ENCODE measurements at regions not wholly inside any gene's neighbourhood (a gene's known extent, or its start where the extent isn't known, plus 50 kb on each side); places are given as distances from the start of the nearest gene placed in this dataset.

GRCh38 chr9:28329323-28329722 lies 756.0 kb upstream of the C9orf72 start:
- no peak for DNase-seq (ENCODE audit: low spot score)

DNA sequence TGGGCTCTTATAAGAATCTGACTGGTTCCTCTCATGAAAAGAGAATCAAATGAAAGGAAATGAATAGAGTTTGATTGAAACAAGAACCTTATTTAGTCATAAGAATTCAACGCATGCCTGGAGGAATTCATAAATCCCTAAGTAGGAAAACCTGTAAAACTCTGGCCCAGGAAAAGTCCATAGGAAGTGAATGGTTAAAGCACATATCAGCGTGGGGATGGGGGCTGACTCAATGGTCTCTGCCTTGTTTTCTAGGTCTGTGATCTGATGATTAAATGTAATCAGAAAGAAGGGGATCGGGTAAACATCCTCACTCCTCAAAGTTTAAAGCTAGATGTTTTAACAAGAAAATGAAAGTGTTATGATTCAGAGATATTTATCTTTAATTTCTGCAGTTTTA lies 759.4 kb upstream of the C9orf72 start:
- DNase-seq (ENCODE audit: low spot score): no peak

DNA sequence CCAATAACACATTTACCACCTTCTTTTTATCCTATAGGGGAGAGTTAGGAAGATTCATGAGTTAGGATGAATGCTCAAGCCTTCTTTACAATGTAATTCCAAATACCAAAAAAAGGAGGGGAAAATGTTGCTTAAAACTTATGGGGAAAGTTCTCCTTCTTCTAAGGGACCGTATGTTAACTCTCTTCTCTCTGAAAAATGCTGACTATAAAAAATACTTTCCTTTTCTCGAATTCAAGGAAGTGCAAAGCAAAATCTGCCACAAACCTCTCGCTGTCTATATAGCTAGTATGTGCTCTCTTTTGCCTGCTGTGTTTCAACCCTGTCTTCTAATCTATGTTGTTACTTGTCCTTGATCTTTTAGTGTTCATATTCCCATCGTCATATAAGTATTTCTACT lies 768.6 kb upstream of the C9orf72 start:
- DNase-seq (ENCODE audit: low spot score): no peak

GRCh38 chr9:28342815-28343338 lies 769.6 kb upstream of the C9orf72 start:
- DNase-seq (ENCODE audit: low spot score): no peak

DNA sequence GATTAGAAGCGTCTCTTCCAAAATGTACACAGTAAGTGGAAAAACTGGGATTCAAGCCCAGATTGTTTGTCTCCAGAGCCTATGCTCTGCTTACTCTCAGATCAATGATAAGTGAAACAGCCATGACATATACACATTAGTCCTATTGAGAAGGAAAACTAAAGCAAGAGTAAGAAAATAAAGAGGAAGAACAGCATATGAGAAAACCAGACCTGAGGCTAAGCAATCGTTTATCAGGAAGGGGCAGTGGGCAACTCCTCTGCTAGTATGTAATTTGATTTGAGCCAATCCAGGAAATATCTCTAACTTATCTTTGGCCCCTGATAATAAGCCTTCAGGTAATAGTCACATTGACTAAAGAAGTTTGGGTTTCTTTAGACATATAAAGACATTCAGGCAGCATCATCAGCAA lies 789.9 kb upstream of the C9orf72 start:
- DNase-seq (ENCODE audit: low spot score): no peak

DNA sequence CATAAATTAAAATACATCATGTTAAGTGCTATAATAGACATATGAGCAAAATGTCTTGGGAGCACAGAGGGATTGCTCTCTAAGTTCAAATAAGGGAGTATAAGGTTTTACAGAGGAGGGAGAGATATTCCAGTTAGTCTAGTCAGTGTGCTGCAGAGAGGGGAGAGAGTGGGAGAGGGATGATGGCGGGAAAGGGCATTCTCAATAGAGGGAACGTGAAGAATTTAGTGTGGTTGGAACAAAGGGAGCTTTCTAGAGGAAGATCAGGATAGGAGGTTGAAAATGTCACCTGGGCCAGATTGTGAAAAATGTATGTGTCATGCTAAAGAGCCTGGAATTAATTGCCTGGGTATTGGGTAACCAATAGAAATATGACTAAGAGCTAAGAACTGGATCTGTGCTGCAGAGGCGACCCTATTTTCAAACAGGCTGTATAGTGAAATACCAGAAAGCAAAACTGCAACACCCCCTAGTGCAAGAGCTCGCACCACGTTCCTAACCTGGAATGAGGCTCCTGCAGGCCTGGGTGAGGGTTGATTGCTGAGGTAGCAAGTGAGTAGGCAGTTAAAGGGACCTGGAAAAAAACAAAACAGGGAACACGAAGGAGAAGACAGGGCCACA lies 791.8 kb upstream of the C9orf72 start:
- no peak for DNase-seq (ENCODE audit: low spot score)

DNA sequence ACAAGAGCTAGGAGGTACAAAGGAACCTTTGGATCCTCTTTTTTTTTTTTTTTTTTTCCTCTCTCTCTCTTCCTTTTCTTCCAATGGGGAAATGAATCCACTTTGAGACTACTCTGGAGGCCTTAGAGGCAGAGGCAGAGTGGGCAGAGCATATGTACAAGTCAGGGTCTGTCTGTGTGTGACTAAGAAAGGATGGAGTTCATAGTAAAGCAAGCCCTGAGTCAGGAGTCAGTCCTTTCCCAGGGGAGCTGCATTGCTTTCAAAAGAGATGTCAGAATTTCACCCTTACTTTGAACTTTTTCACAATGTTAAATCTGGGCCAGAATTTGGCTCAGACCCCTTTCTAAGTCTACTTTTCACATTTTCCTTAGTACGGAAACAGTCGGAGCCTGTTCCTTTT lies 792.4 kb upstream of the C9orf72 start:
- no peak for DNase-seq (ENCODE audit: low spot score)

GRCh38 chr9:28378231-28378630 lies 805.0 kb upstream of the C9orf72 start:
- DNase-seq (ENCODE audit: low spot score): no peak

GRCh38 chr9:28379082-28379481 lies 805.8 kb upstream of the C9orf72 start:
- DNase-seq (ENCODE audit: low spot score): no peak

DNA sequence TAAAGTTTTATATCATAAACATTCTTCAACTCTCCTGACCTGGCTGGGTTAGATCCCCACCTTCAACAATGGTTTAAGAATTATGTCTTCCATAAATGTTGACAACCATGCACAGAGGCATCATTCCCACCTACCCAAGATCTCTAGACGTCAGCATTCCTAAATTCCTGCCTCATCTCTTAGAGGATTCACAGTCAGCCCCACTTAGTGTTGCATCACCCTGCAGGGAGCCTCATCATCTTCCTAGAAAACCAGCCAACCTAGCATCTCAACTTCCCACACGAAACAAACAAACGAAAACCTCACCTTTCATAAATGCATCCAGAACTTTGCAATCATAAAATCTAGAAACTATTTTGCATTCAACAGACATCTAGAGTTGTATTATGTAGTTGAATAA lies 816.1 kb upstream of the C9orf72 start:
- DNase-seq (ENCODE audit: low spot score): no peak

DNA sequence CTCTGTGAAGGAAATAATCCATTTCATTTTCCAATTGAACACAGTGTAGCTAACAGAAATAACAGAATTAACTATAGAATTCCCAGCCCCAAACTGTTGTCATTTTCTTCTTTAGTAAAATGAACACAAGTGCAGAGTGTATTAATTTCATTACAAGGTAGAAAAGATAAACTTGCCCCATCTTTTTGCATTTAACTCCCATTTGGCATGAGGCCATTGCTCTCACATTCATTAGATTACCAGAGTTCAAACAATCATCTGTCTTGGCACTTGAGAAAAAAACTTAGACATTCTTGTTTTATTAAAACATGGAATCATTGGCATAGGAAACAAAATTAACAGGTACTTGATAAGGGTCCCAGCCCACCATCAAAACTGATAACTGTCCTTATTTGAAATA lies 821.5 kb upstream of the C9orf72 start:
- DNase-seq (ENCODE audit: low spot score): no peak

DNA sequence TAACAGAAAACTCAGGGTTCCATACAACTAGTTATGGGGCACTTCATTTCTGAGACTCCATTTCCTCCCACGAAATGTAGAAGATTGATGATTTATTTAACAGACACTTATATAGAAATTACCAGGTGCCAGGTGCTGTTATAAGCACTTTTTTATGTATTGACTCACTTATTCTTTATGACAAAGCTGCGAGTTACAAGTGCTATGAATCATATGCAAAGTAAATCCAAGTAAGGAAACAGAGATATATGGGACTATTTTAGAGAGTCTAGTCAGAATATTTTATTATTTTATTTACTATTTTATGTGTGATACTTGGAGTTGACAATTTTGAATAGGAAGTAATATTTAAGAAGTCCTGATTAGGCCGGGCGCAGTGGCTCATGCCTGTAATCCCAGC lies 822.8 kb upstream of the C9orf72 start:
- no peak for DNase-seq (ENCODE audit: low spot score)

- no peak for DNase-seq (ENCODE audit: low spot score)
Observed at GRCh38 chr9:28407351-28407750, 834.1 kb upstream of the C9orf72 start.

DNA sequence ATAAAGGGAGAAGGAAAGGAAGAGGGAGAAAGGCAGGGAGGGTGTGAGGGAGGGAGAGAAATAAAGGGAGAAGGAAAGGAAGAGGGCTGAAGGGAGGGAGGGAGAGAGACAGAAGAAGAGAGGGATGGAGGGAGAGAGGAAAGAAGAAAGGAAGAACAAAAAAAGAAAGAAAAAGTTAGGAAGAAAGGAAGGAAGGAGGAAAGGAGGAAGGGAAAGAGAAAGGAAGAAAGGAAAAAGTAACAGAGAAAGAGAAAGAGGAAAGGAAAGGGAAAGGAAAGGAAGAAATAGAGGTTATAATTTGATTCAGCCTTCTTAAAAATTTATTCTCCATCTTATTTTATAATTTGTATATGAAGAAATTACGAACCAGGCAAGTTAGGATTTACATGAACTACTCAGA lies 836.6 kb upstream of the C9orf72 start:
- DNase-seq (ENCODE audit: low spot score): no peak

GRCh38 chr9:28410411-28410810 lies 837.1 kb upstream of the C9orf72 start:
- DNase-seq (ENCODE audit: low spot score): no peak

GRCh38 chr9:28413471-28413870 lies 840.2 kb upstream of the C9orf72 start:
- no peak for DNase-seq (ENCODE audit: low spot score)

DNA sequence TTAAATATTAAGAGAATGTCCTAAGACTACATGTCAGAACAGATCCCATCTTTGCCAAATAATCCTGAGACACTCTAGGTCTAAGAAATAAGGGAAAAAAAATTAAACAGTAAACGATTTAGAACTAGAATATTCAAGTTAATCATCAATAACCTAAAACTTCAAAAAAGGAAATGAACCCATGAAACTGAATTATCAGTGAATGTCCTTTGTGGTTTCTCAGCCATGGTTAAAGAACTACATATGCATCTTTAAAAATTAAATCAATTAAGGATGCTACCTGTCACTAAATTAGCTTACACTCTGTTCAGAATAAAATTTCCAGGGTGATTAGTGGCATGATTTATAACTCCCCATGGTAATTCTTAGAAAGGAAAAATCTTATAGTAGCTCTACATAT lies 850.0 kb upstream of the C9orf72 start:
- no peak for DNase-seq (ENCODE audit: low spot score)

DNA sequence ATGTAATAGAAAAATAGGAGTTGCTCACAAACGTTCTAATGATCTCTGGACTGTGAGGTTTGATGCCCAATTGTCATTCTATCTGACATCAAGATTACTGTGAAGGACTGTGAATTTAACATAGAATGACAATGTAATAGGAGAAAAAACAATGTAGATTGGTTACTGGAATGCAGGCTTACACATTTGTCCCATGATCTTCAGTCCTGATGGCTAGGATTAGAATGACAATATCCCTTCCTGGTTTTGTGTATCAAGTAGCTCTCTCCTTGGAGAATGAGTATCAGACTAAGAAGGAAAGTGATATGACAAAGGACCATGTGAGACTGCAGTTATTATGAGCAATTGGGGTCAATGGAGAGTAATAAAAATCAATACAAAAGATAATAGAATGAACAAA lies 862.2 kb upstream of the C9orf72 start:
- DNase-seq (ENCODE audit: low spot score): no peak

DNA sequence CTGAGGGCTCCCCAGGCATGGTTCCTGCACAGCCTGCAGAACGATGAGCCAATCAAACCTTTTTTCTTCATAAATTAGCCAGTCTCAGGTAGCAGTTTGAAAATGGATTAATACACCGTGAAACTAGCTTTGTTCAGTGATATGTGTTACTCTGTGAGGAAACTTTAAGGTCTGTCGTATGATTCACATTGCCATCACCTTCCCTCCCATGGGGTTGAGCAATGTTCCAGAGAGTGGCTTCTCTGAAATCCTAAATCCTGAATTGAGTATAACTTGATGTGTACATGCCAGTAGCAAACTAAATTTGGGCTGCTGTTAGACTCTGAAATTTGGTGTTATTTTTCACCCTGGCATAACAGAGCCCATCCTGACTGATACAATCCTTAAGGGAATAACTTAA lies 866.4 kb upstream of the C9orf72 start:
- DNase-seq (ENCODE audit: low spot score): no peak

GRCh38 chr9:28443461-28443860 lies 870.2 kb upstream of the C9orf72 start:
- no peak for DNase-seq (ENCODE audit: low spot score)

DNA sequence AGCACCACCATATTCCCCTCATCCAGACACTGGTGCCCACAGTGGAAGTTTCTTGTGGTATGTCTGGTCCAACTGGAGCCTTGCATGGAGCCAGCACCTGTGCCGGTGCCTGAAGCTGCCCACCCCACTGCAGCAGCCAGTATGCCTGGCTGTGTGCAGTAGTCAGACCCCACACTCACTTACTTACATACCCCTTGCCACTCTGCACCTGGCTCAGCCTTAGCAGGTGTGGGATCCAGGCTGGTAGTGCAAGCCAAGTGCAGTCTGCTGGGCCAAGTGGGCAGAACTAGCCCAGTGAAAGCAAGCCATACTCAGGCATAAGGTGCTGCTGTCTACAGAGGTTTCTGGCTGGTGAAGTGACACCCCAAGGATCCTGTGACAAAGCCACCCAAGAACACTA lies 871.4 kb upstream of the C9orf72 start:
- no peak for DNase-seq (ENCODE audit: low spot score)

DNA sequence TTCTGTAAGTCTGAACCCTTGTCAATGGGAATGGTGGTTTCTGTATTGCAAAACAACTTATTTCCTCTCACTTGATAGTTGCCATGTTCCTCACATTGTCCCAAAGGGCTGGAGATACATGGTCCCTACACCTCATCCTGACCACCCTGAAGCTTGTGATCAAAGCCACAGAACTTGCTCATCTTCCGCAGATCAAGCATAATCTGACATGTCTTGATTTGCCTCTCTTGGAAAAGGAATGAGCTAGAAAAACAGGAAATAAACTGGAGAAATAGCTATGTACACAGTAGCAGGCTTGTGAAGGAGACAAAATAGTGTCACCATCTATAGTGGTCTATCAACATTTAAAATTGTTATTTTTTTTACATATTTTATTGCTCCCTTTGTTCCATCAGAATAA lies 871.9 kb upstream of the C9orf72 start:
- DNase-seq (ENCODE audit: low spot score): no peak

- no peak for DNase-seq (ENCODE audit: low spot score)
Observed at GRCh38 chr9:28453918-28454317, 880.6 kb upstream of the C9orf72 start.

DNA sequence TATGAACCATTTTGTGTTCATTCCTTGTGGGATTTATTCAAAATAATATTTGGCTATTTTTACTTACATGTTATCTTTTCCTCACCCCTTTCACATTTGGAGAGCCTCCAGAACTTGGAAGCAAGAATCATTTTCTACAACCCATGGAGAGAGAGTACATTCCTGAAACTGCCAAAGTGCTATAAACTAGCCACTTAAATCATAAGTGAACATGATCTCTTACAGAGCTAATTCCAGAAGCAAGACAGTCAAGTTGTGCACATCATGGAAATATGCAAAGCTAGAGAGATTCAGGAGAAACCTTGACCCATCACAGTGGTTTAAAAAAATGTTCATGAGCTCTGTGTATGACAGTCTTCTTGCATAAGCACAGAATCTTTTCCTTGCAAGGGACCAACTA lies 883.6 kb upstream of the C9orf72 start:
- no peak for DNase-seq (ENCODE audit: low spot score)
